ENCODE measurements at regions not wholly inside any gene's neighbourhood (a gene's known extent, or its start where the extent isn't known, plus 50 kb on each side); places are given as distances from the start of the nearest gene placed in this dataset.

DNA sequence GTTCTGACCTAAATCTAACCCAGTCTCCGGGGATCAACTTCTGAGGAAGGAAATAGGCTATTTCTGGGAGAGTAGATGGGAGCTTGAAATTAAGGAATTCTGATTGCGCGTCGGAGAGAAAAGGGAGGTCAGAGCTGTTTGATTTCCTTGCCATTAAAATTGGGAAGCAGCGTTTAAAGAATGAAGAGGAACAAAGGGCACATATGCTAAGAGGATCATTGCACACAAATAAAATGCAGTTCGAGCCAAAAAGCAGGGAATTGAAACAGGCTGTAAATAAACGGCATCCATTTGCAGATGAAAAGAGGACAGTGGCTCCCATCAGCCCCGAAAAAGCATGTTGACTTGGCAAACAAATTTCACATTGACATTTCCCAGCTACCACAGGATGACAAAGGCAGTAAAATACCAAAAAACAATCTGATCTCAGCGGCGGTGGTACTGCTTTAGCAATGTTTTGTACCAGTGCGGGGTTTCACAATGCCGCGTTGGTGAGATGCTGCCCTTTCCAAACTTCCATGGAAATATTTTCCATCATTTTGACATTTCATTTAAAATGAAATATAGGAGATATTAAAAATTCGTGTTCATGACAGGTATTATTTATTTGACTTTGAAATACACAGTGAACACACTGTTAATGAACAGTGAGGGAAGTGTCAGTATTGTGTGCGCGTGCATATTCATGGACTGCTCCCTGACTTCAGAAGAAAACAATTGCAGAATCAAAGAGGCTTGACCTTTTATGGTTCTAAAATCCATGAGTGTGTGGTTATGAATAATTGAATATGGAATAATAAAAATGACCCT, 108.8 kb downstream of the SQOR start:
- no peak for DNase-seq (ENCODE audit: low read depth in 3 of 3)

DNA sequence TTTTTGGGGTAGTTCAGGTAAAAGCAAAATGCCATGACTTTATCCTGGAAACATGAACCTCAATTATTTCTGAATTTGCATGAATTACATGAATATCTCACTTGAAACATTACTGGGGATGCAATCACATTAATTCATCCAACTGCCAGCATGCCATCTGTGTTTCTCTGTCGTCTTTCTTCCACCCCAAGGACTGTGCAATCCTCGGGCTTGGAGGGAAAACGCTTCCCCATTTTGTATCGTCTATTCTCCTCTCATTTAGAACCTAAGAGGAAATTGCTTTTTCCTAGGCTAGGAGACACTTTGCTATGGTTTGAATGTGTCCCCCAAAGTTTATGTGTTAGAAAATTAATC, 109.4 kb downstream of the SQOR start:
- no peak for DNase-seq (ENCODE audit: low read depth in 3 of 3)

GRCh38 chr15:45747426-45747825, 112.6 kb downstream of the SQOR start:
- no peak for DNase-seq (ENCODE audit: low read depth in 3 of 3)

- DNase-seq (ENCODE audit: low read depth in 3 of 3) = no peak
These were observed 116.8 kb downstream of the SQOR start for GRCh38 chr15:45751629-45752028.

DNA sequence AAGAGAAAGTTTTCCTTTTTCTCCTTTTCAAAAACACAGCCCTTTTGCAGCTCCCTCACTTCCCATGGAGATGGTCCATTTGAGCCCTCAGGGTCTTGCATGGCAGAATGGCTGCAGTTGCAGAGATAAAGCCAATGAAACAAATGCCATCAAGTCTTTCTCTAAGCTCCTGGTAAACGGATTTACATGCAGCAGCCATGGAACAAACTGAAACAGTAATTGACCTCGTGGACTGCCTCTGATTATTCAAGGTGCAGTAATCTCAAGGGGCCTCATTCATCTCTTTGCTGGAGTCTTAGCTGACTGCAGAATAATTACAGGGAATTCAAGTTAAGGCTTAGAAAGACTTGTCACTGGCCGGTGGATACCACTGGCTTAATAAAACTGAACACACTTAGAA, 125.1 kb downstream of the SQOR start:
- DNase-seq (ENCODE audit: low read depth in 3 of 3) = no peak

- DNase-seq (ENCODE audit: low read depth in 3 of 3) = no peak
These were observed 127.9 kb downstream of the SQOR start for GRCh38 chr15:45762726-45763125.

DNA sequence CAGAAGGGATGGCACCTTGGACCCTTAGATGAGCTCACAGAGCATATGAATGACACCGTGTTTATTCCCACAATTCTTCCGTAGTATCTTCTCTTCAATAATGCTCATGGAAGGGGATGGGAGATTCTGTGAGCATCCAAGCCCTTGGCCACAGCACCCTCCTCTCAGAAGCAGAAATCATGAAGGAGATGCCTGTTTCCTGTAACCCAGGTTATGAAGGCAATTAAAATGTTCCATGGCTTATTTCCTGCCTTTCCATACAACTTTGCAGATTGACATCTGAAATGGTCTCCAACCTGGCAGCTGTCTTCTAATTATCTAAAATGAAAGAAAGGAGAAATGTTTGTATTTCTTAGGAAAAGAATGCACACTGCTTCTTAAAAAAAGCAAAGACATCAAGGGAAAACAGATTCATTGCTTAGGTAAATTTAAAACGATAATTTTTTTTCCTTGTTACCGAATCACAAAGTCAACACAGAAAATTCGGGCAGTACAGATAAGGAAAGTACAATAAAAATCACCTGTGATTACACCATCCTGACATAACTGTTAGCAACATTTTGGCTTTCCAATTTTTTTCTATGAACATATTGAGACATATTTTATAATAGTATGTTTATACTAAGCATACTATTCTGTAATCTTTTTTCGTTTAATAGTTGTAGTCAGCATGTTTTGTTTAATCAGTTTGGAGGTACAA, 128.5 kb downstream of the SQOR start:
- DNase-seq (ENCODE audit: low read depth in 3 of 3) = no peak

DNA sequence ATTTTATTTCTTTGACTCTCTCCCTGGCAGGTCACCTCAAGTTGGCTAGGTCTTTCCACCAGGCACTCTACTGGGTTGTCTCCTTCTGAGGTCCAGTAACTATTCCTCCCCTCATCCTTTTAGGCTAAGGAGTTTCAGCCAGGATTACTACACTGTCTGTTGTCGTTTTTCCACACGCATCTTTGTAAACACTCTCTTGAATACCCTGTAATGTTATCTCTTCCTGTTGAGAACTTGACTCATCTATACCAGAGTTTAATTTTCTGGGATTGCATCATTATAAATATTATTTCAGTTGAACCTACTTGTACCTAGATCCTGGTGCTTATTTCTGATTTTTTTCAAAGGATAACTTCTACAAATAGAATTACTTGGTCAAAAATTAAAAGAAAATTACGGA, 138.3 kb downstream of the SQOR start:
- no peak for DNase-seq (ENCODE audit: low read depth in 3 of 3)

GRCh38 chr15:45776772-45777171, 141.9 kb downstream of the SQOR start:
- DNase-seq (ENCODE audit: low read depth in 3 of 3) = no peak

- DNase-seq (ENCODE audit: low read depth in 3 of 3) = no peak
These were observed 143.0 kb downstream of the SQOR start for GRCh38 chr15:45777781-45778180.

DNA sequence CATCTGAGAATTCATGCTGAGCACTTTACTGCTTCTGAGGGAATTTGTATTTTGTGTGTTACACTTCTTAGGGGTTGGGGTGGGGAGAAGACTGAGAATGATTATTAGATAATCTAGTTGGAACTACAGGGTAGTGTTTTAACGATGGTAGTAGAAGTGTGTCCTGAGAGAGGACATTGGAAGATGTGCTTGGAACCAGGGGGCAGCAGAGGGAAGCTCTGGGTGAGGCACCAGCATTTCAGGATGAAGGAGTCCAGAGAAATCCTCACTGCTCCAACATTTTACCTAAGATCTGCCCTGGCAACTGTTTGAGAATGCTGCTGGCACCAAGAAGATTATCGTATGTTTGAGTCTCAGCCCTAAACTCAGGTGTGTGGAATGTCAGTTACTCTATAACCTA, 145.5 kb downstream of the SQOR start:
- no peak for DNase-seq (ENCODE audit: low read depth in 3 of 3)

DNA sequence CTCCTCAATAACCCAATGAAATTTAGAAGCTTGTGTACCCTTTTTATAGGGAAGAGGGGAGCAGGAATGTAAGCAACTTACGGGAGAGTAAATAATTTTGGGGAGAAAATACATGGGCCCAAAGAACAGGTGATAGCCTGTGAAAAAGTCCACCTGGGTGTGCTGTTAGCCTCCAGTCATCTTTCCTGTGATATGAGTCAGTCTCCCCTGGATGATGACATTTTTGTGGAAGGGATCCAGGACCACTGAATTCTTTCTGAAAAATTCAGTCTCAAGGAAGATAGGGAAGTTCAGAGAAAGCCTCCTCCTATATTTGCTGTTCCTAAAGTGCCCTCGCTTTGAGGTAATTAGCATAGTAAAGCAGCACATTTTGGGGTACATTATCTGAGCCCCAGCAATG, 149.8 kb downstream of the SQOR start:
- DNase-seq (ENCODE audit: low read depth in 3 of 3) = no peak

- no peak for DNase-seq (ENCODE audit: low read depth in 3 of 3)
These were observed 151.1 kb downstream of the SQOR start for GRCh38 chr15:45785897-45786296.

- DNase-seq (ENCODE audit: low read depth in 3 of 3) = no peak
These were observed 155.6 kb downstream of the SQOR start for GRCh38 chr15:45790325-45790943.

DNA sequence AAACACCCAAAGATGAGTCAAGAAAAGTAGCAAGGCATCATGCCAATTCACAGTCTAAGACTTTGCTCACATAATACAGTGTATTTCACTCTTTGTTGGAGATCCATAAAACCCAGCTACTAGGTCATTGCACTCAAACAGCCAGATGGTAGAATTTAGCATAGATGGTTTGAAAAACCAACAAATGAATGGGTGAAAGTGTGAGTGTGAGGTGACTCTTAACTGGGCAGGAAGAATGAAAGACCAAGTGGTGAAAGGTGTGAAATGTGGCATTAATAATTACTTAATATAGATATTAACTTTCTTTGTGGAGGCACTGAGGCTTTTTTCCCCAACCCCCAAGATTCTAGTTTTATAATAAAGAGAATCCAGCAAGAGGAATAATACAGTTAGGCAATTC, 159.5 kb downstream of the SQOR start:
- no peak for DNase-seq (ENCODE audit: low read depth in 3 of 3)

- DNase-seq (ENCODE audit: low read depth in 3 of 3) = no peak
These were observed 160.0 kb downstream of the SQOR start for GRCh38 chr15:45794712-45795439.

DNA sequence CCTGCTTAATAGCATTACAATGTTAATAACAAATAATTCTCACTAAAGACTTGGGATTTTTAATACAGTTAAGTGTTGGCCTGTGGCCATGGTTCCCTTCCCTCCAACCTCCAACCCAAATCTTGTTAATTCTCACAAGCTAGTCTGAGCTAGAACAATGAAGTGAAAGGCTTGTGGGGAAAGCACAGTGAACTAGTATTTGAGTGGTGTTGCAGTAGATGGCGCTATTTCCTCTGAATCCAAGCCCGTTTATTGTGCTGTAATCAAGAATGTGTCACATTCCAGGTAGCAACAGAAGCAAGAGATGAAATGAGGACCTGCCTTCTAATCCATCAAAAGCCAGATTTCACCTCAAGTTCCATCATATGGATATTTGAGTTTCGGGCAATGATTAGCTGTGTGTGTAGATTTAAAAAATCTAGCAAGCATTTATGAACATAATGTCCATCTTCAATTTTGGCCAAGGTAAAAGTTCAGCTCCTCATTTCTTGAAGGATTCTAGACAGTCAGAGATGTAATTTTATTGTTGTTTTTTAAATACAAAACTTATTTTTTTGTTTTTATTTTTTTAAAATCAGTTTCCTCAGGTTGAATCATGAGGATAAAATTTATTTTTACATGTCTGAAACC, 160.7 kb downstream of the SQOR start:
- DNase-seq (ENCODE audit: low read depth in 3 of 3) = no peak

DNA sequence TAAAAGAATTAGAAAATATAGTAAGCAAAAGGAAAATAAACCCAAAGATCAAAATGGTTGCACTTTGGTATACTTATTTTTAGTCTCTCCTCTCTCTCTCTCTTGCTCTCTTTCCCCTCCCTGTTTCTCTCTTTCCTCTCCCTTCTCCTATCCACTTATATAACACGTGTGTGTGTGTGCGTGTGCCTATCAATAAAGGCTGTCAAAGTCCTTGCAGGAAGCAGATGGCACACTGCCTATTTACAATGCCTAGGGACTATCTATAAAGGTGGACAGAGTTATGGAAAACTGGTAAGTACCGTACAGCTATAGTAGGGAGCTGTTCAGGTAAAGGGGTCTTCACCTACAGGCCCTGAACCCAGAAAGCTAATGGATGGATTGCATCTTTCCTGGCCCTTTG, 161.6 kb downstream of the SQOR start:
- no peak for DNase-seq (ENCODE audit: low read depth in 3 of 3)

- DNase-seq (ENCODE audit: low read depth in 3 of 3) = no peak
These were observed 164.7 kb downstream of the SQOR start for GRCh38 chr15:45799508-45799907.

- no peak for DNase-seq (ENCODE audit: low read depth in 3 of 3)
These were observed 166.7 kb downstream of the SQOR start for GRCh38 chr15:45801543-45801942.

GRCh38 chr15:45802140-45802539, 167.3 kb downstream of the SQOR start:
- no peak for DNase-seq (ENCODE audit: low read depth in 3 of 3)

- no peak for DNase-seq (ENCODE audit: low read depth in 3 of 3)
These were observed 169.2 kb downstream of the SQOR start for GRCh38 chr15:45804028-45804427.

Measured in stimulated activated CD4-positive, alpha-beta T cell treated with anti-CD3 and anti-CD28 coated beads, TNF-alpha, amount 100 ng/mL, for 24 hours (primary cell).